ENCODE measurements at regions not wholly inside any gene's neighbourhood (a gene's known extent, or its start where the extent isn't known, plus 50 kb on each side); places are given as distances from the start of the nearest gene placed in this dataset.

DNA sequence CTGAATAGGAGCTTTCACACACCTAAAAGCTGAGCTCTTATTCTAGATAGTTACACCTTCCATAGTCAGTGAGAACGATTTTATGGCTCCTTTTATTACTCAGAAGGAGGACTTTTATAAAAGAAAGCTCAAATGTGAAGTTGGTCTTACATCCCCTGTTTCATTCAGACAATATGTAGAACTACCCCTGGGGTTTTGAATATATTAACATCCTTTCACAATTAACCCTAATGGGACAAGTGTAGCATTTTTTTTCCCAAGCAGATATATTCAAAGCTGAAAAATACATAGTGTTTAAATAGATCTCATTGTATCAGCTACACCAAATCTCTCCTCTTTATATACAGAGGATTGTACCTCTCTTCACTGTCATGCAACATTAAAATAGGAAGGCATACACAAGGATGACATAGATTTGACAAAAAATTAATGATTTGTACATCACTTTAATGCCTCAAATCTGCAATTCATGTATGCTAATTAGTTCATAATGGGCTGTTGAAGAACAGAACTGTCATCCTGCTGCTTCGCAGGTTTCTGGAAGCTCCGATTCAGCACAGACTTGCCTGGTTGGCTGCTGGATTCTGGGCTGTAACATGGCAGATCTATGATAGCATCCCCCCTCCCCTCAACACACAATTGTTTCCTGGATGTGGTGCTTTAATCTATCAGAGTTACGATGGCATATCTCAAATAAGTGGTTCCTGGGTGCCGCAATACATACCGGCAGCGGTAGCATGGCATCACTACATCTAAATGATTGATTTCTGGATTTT lies 129.7 kb upstream of the PARD3B start:
- DNase-seq (ENCODE audit: low spot score): no peak

- DNase-seq (ENCODE audit: low spot score): no peak
These were observed 129.0 kb upstream of the PARD3B start for GRCh38 chr2:204416236-204416635.

- DNase-seq (ENCODE audit: low spot score): no peak
These were observed 119.5 kb upstream of the PARD3B start for GRCh38 chr2:204425821-204426220.

- no peak for DNase-seq (ENCODE audit: low spot score)
These were observed 116.6 kb upstream of the PARD3B start for GRCh38 chr2:204428675-204429074.

GRCh38 chr2:204431529-204431928 lies 113.7 kb upstream of the PARD3B start:
- DNase-seq (ENCODE audit: low spot score): no peak

- DNase-seq (ENCODE audit: low spot score): no peak
These were observed 113.1 kb upstream of the PARD3B start for GRCh38 chr2:204432196-204432595.

- no peak for DNase-seq (ENCODE audit: low spot score)
These were observed 110.4 kb upstream of the PARD3B start for GRCh38 chr2:204434660-204435462.

GRCh38 chr2:204436230-204436629 lies 109.0 kb upstream of the PARD3B start:
- no peak for DNase-seq (ENCODE audit: low spot score)

DNA sequence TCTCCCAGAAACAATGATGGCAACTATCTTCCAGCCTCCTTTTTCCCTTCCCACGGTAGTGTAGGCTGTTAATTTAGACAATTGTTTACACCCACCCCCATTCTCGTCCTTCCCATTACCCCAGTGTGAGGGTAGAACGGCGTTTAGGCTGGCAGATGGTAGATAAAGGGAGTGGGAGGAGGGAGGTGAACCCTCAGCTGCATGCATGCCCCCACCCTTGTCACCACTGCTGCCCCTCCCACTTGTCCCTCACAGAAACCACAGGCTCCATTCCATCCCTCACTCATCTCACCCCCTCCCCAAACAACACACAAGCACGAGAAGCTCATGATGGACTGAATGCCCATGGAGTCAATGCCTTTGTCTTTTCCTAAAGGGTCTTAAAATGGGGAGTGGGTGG lies 107.9 kb upstream of the PARD3B start:
- no peak for DNase-seq (ENCODE audit: low spot score)

- DNase-seq (ENCODE audit: low spot score): no peak
These were observed 107.2 kb upstream of the PARD3B start for GRCh38 chr2:204437815-204438756.

- no peak for DNase-seq (ENCODE audit: low spot score)
These were observed 104.0 kb upstream of the PARD3B start for GRCh38 chr2:204441316-204441715.

DNA sequence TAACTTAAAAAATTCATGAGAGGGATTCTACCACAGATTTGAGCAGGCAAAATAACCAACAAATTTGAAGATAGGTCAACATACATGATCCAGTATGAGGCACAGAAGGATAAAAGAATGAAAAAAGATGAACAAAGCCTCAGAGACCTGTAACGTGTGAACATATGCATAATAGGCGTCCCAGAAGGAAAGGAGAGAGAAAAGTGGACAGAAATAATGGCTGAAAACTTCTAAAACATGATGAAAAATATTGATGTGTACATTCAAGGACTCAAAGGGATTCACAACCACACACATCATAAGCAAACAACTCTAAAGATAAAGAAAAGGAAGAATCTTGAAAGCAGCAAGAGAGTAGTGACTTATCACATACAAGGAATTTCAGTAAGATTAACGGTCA lies 100.1 kb upstream of the PARD3B start:
- no peak for DNase-seq (ENCODE audit: low spot score)

DNA sequence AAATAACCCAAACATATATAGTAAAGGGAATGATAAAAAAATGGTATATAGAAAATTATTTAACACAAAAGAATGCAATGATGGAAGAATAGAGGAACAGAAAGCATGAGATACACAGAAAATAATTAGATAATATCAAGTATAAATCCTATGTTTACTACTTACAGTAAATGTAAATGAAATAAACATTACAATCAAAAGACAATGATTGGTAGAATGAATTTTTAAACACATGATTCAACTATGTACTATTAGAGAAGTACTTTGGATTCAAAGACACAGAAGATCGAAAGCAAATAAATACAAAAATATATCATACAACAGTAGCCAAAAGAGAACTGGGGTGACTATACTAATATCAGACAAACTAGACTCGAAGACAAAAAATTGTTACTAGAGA lies 97.6 kb upstream of the PARD3B start:
- no peak for DNase-seq (ENCODE audit: low spot score)

GRCh38 chr2:204449977-204450376 lies 95.3 kb upstream of the PARD3B start:
- DNase-seq (ENCODE audit: low spot score): no peak

- DNase-seq (ENCODE audit: low spot score): no peak
These were observed 93.5 kb upstream of the PARD3B start for GRCh38 chr2:204451766-204452165.

DNA sequence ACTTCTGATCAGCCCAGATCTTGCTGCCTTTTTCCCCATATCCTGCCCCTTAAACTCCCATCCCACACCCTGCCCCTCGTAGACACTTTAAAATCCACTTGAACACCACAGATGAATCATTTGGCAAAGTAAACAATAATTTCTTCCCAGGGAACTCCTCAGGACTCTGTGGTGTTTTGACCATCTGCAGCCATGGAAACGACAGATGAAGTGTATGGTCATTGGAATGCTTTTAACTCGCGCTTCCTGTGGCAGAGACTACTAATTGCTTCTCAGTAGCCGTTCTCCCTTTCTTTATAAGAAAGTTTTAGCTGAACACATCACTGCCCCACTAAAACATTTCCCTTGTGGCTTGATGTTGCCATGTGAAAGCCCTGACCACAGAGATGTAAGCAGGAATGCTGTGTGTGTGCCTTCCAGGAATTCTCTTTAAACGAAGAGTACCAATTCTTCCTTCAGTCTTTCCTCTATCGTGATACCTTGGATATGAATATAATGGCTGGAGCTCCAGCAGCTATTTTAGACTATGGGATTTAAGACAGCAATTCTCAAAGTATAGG lies 92.7 kb upstream of the PARD3B start:
- peak; percentile 96 for DNase-seq (ENCODE audit: low spot score)

DNA sequence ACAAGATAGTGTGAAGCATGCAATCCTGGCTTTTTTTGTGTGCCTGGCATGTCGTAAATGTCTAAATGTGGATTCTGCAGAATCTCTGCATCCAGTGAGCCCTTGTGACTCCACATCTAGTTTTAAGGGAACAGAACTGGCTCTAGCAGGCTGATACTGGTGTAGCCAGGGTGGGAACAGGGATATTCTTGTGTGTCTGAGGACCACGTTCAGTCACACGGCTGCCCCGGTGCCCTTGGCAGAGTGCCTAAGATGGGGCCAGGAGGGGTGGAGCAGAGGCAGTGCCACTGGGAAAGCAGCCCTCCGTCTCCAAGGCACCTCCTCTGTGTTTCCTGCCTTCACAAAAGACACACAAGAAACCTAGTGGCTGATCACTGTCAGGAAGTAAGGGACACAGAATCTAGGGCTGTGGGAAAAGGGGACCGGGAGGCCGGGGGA lies 91.5 kb upstream of the PARD3B start:
- peak; percentile 86 for DNase-seq (ENCODE audit: low spot score)

GRCh38 chr2:204454672-204455380 lies 90.4 kb upstream of the PARD3B start:
- no peak for DNase-seq (ENCODE audit: low spot score)

GRCh38 chr2:204468746-204469429 lies 76.4 kb upstream of the PARD3B start:
- DNase-seq (ENCODE audit: low spot score): no peak

DNA sequence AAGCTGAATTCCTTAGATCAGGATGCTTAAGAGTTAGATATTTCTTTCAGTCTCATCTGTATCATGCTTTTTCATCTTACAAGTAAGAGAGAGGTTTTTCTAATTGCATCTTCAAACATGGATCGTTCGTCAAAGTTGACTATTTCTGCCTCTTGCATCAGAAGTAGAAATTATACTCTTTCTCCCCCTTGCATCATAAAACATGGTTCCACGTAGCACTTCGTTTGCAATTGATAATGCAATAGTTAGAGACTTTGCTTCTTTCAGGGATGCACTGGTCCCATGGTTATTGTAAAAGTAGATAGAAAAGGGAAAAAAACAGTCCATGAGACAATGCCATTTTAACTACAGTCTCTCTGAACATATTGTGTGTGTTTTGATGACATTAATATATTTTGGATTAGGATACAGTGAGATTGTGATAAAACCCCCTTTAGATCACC lies 75.1 kb upstream of the PARD3B start:
- no peak for DNase-seq (ENCODE audit: low spot score)
